DMS53 (cell line): ENCODE measurements at regions not wholly inside any gene's neighbourhood (a gene's known extent, or its start where the extent isn't known, plus 50 kb on each side); places are given as distances from the start of the nearest gene placed in this dataset.

Experiments used
- DNase-seq: peaks from one replicate; lab custom pipeline; 2025; lab: John Stamatoyannopoulos, UW

DNA sequence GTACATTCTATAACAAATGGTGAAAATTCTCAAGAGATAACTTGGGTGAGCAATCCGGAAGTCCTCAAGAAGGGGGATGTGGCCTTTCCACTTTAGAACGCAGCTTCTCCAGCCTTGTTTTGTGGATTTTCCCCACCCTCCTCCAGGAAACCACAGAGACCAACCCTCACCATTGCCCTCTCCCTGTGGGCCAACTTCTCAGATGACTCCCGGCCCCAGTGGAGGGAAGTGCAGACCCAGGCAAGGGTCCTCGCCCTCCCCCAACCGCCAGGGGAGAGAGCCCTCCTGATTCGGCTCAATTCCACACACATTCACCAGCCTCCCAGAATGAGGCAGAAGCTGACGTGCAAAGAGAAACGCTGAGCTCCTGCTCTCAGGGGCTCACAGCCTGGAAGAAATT lies 277.2 kb downstream of the EIPR1 start:
- DNase-seq = no peak

- DNase-seq = no peak
Measured at GRCh38 chr2:3099860-3100234, 277.8 kb downstream of the EIPR1 start.

DNA sequence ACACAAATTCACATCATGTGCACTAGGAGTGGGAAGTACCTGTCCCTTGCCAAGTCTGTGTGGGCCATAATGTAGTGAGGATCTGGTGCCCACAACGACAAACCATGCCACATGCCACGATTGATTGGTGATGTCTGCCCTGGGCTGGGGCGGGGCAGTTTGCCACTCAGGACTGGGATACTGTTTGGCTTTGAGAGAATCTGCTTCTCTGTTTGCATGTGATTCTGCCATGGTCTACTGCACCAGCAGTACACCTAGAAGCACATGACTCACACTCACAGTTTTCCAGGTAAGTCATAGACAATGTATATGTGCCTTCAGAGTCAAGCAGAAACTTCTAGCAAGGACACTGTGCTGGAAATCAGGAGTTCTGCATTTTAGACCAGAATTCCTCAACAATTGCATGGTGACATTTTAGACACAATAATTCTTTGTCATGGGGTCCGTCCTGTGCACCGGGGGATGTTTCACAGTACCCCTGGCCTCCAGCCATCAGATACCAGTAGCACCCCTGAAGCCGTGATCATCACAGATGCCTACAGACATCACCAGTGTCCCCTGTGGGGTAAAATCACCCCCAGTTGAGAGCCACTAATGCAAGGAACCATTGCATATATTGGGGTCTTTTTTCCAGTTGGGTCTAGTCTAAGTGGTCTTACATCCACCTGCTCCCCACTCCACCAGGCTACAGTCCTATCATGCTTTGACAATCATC lies 278.3 kb downstream of the EIPR1 start:
- DNase-seq = peak; percentile 48

GRCh38 chr2:3098231-3098630 lies 279.4 kb downstream of the EIPR1 start:
- DNase-seq = no peak

- DNase-seq = no peak
Measured at GRCh38 chr2:3097804-3098203, 279.8 kb downstream of the EIPR1 start.

DNA sequence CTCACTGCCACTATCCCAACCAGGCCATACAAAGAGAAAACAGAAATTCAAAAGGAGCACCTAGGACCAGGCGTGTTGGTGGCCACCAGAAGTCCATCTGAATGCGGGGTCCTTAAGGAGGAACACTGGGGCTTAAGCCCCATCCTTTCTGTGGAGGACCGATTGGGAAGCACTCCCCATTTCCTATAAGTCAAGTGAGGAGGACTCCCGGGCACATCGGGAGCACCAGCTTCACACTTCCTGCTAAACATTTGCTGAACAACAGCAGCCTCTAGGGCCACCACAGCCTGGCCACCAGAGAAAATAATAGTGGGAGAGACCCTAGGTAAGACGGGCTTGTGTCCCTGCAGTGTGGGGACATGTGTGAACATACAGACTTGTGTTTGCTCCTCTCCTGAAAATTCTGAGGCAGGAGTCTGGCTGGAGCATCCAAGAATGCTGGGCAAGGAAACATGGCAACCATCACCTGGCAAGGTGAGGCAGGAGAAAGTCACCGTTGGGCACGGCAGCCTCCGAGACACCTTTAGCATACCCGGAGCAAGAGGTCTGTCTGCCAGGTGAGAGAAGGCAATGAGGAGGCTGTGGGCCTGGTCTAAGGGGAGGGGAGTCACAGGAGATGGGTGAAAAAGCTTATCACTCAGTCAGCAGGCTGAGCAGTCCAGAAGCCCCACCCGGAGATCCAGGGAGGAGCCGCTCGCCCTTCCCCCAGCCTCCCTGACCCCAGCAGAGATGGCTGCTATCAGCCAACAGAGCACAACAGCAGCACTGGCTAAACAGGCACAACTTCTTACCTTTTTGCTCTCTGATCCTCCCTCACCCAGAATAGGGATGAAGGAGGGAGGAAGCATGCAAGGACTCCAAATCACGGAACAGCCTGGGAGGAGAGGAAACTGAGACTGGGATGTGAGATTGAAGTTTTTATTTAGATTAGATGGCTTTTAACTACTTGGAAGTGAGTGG lies 282.3 kb downstream of the EIPR1 start:
- DNase-seq = no peak

DNA sequence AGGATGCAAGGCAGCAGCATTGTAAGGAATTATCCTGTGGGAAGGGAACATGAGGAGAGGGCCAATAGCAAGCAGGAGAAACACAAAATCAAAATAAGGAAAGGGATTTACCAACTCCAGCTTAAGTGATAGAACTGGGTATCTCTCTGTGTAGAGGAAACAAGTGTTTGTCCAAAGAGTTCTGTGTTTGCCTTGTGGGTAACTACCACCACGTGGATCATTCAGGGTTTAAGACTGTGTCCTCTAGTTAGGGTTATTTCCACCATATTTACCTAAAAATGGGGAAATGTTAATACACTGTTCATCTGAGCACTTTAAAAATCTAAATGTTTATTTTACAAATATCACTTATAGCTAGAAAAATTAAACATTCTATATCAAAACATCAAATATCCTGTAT lies 283.3 kb downstream of the EIPR1 start:
- DNase-seq = no peak

DNA sequence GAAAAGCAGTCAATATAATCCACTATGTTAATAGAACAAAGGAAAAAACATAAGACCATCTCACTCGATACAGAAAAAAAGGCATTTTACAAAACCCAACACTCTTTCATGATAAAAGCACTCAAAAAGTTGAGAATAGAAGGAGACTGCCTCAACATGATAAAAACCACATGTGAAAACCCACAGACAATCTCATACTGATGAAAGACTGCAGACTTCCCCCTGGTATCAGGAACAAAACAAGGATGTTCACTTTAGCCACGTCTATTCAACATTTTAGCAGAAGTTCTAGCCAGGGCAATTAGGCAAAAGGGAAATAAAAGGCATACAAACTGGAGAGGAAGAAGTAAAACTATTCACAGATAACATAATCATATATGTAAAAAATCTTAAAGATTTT lies 285.9 kb downstream of the EIPR1 start:
- DNase-seq = no peak

- no peak for DNase-seq
Measured at GRCh38 chr2:3082705-3083104, 294.9 kb downstream of the EIPR1 start.

DNA sequence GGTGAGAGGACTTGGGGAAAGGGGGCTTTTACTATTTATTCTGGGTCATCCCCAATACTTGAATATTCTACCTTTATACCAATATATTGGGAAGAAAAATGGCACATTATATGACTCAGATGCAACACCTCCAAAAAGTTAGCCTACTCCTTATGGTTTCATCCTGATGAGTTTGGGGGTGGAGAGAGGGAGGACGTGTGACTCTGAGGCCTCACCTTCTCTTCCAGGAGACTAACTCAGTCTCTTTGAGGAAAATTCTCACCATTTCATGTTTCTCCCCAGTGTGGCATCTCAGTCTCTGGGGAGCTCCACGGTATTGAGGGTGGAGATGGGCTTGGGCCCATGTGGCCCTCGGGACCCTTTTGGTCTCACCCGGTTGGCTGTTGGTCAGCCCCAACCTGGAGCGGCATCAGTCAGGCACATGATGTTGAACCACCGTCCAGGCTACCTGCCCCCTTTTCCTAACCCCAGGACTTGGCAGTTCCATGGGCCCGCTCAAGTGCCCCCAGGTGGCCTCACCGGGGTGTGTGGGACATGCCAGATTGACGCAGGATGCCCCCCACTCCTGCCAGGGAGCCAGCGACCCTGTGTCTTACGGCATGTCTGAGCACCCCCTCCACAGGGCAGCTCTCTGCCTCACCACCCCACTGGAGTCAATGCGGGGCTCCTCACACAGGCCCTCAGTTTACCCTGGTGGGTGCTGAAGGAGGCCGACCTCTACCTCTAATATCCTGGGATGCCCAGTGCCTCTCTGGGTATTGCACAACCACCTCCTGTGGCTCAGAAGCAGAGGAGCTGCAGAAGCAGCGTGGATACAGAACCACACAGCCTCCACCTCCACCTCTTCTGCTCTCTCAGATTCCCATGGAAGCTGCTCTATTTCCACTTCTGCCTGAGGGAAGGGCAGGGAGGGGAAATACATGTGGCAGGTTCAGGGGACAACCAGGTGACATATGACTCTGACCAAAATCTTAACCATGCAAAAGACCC lies 297.4 kb downstream of the EIPR1 start:
- no peak for DNase-seq

DNA sequence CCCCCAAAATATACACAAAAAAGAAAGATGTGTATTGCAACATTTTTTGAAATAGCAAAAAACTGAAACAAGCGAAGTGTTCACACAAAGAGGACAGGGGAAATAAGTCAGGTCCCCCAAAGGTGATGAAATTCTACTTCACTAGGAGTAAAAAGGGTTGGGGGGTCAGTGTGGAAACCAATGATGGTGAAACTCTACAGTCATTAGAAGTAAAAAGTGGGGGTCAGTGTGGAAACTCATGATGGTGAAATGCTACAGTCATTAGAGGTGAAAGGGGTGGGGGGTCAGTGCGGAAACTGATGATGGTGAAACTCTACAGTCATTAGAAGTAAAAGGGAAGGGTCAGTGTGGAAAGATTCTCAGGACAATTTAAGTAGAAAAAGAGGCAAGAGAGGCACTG lies 298.2 kb downstream of the EIPR1 start:
- DNase-seq = no peak

DNA sequence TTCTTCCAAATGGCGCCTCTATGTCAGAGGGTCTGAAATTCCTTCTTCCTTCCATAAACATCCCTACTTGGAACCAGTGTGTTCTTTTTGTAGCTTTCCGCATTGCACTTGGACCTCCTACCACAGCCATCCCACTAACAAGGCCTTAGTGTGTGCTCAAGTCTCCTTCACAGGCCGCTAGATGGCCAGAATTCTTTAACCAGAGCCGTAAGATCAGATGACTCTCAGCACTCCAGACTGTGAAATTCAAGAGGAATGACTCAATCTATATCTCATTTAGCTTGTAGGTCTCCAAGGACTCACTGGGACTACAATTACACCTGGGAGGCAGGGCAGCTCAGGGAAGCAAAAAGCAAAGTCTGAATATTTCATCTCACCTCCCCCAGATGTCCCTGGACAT lies 298.9 kb downstream of the EIPR1 start:
- peak; percentile 4 for DNase-seq

- DNase-seq = no peak
Measured at GRCh38 chr2:3076848-3077642, 300.6 kb downstream of the EIPR1 start.

GRCh38 chr2:3075991-3076340 lies 301.7 kb downstream of the EIPR1 start:
- DNase-seq = no peak

- DNase-seq = no peak
Measured at GRCh38 chr2:3075316-3075990, 302.2 kb downstream of the EIPR1 start.

GRCh38 chr2:3073704-3074103 lies 303.9 kb downstream of the EIPR1 start:
- DNase-seq = no peak

GRCh38 chr2:3073041-3073595 lies 304.5 kb downstream of the EIPR1 start:
- DNase-seq = no peak

DNA sequence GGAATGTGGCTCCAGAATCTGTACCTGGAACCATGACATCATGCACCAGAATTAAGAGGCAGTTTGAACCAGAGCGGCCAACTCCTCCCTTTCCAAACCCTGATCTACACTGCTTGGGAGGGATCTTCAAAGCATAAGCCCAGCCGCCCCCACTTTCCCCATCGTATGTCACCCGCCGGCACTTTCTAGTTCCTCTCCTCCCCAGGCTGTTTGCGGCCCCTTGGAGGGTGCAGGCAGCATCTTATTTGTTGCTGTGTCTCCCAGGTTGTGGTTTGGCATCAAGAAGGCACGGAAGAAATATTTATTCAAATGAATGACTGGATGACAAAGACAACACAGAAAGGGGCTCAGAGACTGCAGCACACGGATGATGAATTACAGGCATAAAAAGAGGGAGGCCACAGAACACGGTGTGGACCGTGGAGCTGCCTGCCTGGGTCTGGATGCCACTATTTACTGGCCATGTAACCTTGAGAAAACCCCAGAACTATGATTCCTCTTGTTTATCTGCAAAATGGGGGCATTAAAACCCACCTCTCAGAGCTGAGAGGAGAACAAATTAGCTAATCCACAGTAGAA lies 305.8 kb downstream of the EIPR1 start:
- no peak for DNase-seq

DNA sequence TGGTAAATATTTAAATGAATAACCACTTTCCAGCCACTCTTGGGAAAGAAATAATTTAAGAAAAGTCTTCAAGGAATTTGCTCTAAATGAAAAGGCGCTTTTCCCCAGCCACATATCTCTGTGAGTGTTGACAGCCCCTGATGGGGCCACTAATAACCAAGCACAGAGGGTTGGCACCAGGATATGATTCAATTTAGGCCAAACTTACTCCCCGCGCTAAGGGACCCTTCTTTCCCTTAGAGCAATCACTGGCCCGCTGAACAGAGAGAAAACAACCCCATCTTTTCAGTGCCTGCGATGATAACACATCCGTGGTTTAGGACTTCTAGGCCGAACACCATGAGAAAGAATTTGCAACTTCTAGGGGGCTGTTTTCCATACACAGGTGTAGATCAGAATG lies 310.8 kb downstream of the EIPR1 start:
- no peak for DNase-seq

- DNase-seq = no peak
Measured at GRCh38 chr2:3065928-3066327, 311.7 kb downstream of the EIPR1 start.
